ENCODE measurements at regions not wholly inside any gene's neighbourhood (a gene's known extent, or its start where the extent isn't known, plus 50 kb on each side); places are given as distances from the start of the nearest gene placed in this dataset.

- TF ChIP-seq CTCF (IDR thresholded peaks at IDR 0.05; ENCODE audit: control extremely low read depth, extremely low read depth) = no peak
- WGBS, 2 donors = 79 to 84% methylated on average over 5 of the region's 5 CpGs
- DNase-seq (no peak), ATAC-seq (ENCODE audit: insufficient read depth, low FRiP score) (no peak)
- Histone ChIP-seq H3K9me3 (ENCODE audit: control insufficient read depth in 4 of 4, insufficient read depth in 3 of 4, low read length in 3 of 4) (peaks cover 0 to 4% (median 0%) of the 10 kb centered on the region in 4 donors), H3K4me3 (no peak overlapping the region), H3K4me1 (ENCODE audit: control insufficient read depth in 5 of 5, insufficient read depth in 5 of 5, low read length in 5 of 5) (no peaks in the 10 kb centered on the region), H3K27me3 (ENCODE audit: control insufficient read depth in 3 of 3, insufficient read depth in 3 of 3, low read length in 2 of 3) (no peaks in the 10 kb centered on the region), H3K27ac (ENCODE audit: low read depth in 1 of 2, low read length in 1 of 2) (no peak overlapping the region), H3K36me3 (ENCODE audit: control insufficient read depth in 4 of 4, insufficient read depth in 4 of 4, low read length in 4 of 4) (no peaks in the 10 kb centered on the region), H3K9ac (ENCODE audit: insufficient read depth in 1 of 2, low read length in 2 of 2) (no peak overlapping the region)
Observed at GRCh38 chr9:24044576-24044975, 218.5 kb upstream of the ELAVL2 start.

GRCh38 chr9:24041160-24041690 is 215.2 kb upstream of the ELAVL2 start:
- ATAC-seq (ENCODE audit: insufficient read depth, low FRiP score) = no peak
- no peaks in the 10 kb centered on the region for H3K4me1 ChIP-seq (ENCODE audit: control insufficient read depth in 5 of 5, insufficient read depth in 5 of 5, low read length in 5 of 5)
- WGBS, 2 donors = 58 to 74% methylated on average over 5 of the region's 5 CpGs

GRCh38 chr9:24036459-24036858 is 210.4 kb upstream of the ELAVL2 start:
- H3K4me1 ChIP-seq (ENCODE audit: control insufficient read depth in 5 of 5, insufficient read depth in 5 of 5, low read length in 5 of 5) = no peaks in the 10 kb centered on the region
- no peak for TF ChIP-seq CTCF (IDR thresholded peaks at IDR 0.05; ENCODE audit: control extremely low read depth, extremely low read depth)
- ATAC-seq (ENCODE audit: insufficient read depth, low FRiP score) = no peak
- H3K27me3 ChIP-seq (ENCODE audit: control insufficient read depth in 3 of 3, insufficient read depth in 3 of 3, low read length in 2 of 3) = no peaks in the 10 kb centered on the region
- H3K9ac ChIP-seq (ENCODE audit: insufficient read depth in 1 of 2, low read length in 2 of 2) = no peak overlapping the region
- no peak overlapping the region for H3K4me3 ChIP-seq
- no peaks in the 10 kb centered on the region for H3K36me3 ChIP-seq (ENCODE audit: control insufficient read depth in 4 of 4, insufficient read depth in 4 of 4, low read length in 4 of 4)
- no peaks in the 10 kb centered on the region for H3K9me3 ChIP-seq (ENCODE audit: control insufficient read depth in 4 of 4, insufficient read depth in 3 of 4, low read length in 3 of 4)
- no peak overlapping the region for H3K27ac ChIP-seq (ENCODE audit: low read depth in 1 of 2, low read length in 1 of 2)
- DNase-seq = no peak
- WGBS, 2 donors = 75 to 79% methylated on average over 3 of the region's 3 CpGs

More at GRCh38 chr9:24041160-24041690, 215.2 kb upstream of the ELAVL2 start:
- Histone ChIP-seq H3K9me3 (ENCODE audit: control insufficient read depth in 4 of 4, insufficient read depth in 3 of 4, low read length in 3 of 4) (peaks cover 0 to 4% (median 0%) of the 10 kb centered on the region in 4 donors), H3K4me3 (no peak overlapping the region), H3K27me3 (ENCODE audit: control insufficient read depth in 3 of 3, insufficient read depth in 3 of 3, low read length in 2 of 3) (no peaks in the 10 kb centered on the region), H3K9ac (ENCODE audit: insufficient read depth in 1 of 2, low read length in 2 of 2) (no peak overlapping the region), H3K27ac (ENCODE audit: low read depth in 1 of 2, low read length in 1 of 2) (no peak overlapping the region), H3K36me3 (ENCODE audit: control insufficient read depth in 4 of 4, insufficient read depth in 4 of 4, low read length in 4 of 4) (no peaks in the 10 kb centered on the region)
- no peak for TF ChIP-seq CTCF (IDR thresholded peaks at IDR 0.05; ENCODE audit: control extremely low read depth, extremely low read depth)
- DNase-seq = no peak

GRCh38 chr9:24035816-24036215 is 209.8 kb upstream of the ELAVL2 start:
- Histone ChIP-seq H3K9me3 (ENCODE audit: control insufficient read depth in 4 of 4, insufficient read depth in 3 of 4, low read length in 3 of 4) (no peaks in the 10 kb centered on the region), H3K4me1 (ENCODE audit: control insufficient read depth in 5 of 5, insufficient read depth in 5 of 5, low read length in 5 of 5) (no peaks in the 10 kb centered on the region), H3K27ac (ENCODE audit: low read depth in 1 of 2, low read length in 1 of 2) (no peak overlapping the region), H3K36me3 (ENCODE audit: control insufficient read depth in 4 of 4, insufficient read depth in 4 of 4, low read length in 4 of 4) (no peaks in the 10 kb centered on the region), H3K9ac (ENCODE audit: insufficient read depth in 1 of 2, low read length in 2 of 2) (no peak overlapping the region), H3K27me3 (ENCODE audit: control insufficient read depth in 3 of 3, insufficient read depth in 3 of 3, low read length in 2 of 3) (no peaks in the 10 kb centered on the region), H3K4me3 (no peak overlapping the region)
- no peak for DNase-seq
- TF ChIP-seq CTCF (IDR thresholded peaks at IDR 0.05; ENCODE audit: control extremely low read depth, extremely low read depth) = no peak
- no peak for ATAC-seq (ENCODE audit: insufficient read depth, low FRiP score)

Data from lung (tissue), 11 donors.